ENCODE measurements at regions not wholly inside any gene's neighbourhood (a gene's known extent, or its start where the extent isn't known, plus 50 kb on each side); places are given as distances from the start of the nearest gene placed in this dataset.
"Not testable (repeated sequence)": the region's sequence is repeated elsewhere in the genome, so short reads cannot be mapped to it uniquely, and the experiment has no call there.

DNA sequence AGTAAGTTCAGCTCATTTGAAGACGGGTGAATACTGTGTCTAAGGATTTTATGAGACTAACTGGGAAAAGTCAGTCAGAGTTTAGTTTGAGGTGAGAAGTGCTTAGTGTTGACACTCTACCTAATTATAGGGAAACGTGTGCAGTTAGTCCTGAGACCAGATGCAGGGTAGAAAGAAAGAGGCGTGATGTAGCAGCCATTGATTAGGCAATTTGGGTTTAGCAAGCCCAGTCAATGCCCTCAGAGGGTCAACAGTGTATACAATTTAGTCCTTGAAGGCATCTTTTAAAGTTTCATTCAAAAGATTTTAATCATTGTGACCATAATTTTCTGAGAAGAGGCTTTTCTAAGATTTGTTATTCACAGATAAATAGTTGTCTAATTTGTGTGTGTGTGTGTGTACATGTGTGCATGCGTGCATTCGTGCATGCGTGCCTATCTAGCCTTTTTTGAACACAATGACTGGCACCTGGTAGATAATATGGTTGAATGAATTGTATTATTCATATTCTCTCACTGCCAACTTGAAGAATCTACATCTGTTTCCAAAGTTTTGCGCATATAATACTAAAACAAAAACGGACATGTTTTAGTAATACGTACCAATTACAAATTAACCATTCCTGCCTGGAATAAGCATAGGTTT, 332.9 kb downstream of the SRGAP2C start:
- TF ChIP-seq, protein P1, sequence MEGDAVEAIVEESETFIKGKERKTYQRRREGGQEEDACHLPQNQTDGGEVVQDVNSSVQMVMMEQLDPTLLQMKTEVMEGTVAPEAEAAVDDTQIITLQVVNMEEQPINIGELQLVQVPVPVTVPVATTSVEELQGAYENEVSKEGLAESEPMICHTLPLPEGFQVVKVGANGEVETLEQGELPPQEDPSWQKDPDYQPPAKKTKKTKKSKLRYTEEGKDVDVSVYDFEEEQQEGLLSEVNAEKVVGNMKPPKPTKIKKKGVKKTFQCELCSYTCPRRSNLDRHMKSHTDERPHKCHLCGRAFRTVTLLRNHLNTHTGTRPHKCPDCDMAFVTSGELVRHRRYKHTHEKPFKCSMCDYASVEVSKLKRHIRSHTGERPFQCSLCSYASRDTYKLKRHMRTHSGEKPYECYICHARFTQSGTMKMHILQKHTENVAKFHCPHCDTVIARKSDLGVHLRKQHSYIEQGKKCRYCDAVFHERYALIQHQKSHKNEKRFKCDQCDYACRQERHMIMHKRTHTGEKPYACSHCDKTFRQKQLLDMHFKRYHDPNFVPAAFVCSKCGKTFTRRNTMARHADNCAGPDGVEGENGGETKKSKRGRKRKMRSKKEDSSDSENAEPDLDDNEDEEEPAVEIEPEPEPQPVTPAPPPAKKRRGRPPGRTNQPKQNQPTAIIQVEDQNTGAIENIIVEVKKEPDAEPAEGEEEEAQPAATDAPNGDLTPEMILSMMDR (IDR thresholded peaks at IDR 0.05; ENCODE audit: unreplicated experiment in 3 of 3), result no peak
- no peaks in the 10 kb centered on the region for H3K36me3 Mint-ChIP-seq (ENCODE audit: low read depth)
- peaks cover 37% of the 10 kb centered on the region for H3K27me3 Mint-ChIP-seq (ENCODE audit: low read depth)
- H3K27ac Mint-ChIP-seq, result no peak overlapping the region
- H3K4me3 Mint-ChIP-seq, result peak overlapping the region; percentile 24 to 83 (median 35)
- H3K4me1 Mint-ChIP-seq, result peaks cover 12% of the 10 kb centered on the region
- no peaks in the 10 kb centered on the region for H3K9me3 Mint-ChIP-seq

DNA sequence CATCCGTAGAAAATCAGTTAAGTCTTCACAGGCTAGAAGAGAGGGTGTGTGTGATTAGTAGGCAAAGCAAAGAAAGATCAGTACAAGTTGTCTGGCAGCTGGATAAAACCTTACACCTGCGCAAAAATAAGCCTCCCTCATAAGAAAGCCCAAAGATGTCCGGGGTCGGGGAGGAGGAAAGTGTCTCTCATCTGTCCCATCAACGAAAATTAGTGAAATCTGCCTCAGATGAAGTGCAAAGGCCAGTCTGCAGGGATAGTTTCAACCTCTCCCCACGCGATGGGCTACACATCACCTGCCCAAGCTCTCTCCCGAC, 333.9 kb downstream of the SRGAP2C start:
- TF ChIP-seq, protein P1 (IDR thresholded peaks at IDR 0.05; ENCODE audit: unreplicated experiment in 3 of 3), result no peak
- peaks cover 12% of the 10 kb centered on the region for H3K4me1 Mint-ChIP-seq
- H3K27me3 Mint-ChIP-seq (ENCODE audit: low read depth), result peaks cover 37% of the 10 kb centered on the region
- peak overlapping the region in 2 of 3 experiments; percentile 39 to 41 for H3K27ac Mint-ChIP-seq
- no peaks in the 10 kb centered on the region for H3K36me3 Mint-ChIP-seq (ENCODE audit: low read depth)
- H3K9me3 Mint-ChIP-seq, result no peaks in the 10 kb centered on the region
- peak overlapping the region; percentile 83 to 89 (median 86) for H3K4me3 Mint-ChIP-seq

DNA sequence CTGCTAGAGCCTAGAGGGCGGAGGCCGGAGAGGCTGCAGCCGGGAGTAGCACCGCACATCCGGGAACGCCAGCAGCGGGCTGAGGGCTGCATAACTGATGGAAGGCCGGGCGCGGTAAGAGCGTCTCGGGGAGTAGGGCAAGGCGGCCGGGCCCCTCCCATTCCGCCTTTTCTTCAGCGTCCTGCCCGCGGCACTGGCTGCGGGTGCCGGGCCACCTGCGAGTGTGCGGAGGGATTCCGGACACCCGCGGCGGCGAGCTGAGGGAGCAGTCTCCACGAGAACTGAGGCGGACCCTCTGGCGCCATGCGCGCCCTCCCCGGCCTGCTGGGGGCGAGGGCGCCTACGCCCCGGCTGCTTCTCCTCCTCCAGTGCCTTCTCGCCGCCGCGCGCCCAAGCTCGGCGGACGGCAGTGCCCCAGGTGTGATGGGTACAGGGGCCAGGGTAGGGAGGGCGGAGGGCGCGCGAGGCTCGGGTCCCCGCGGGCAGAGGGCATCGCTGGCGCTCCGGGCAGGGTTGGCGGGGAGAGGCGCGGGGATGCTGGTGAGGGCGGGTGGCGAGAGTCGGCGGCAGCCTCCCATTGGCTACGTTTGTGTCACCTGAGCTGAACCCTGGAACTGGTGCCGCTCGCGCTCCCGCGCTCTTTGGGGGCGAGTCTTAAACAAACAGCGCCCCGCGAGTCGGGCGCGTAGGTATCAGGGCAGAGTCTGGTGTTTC, 334.4 kb downstream of the SRGAP2C start:
- Mint-ChIP-seq H3K27me3 (ENCODE audit: low read depth) (peaks cover 37% of the 10 kb centered on the region), H3K4me1 (peaks cover 12% of the 10 kb centered on the region), H3K36me3 (ENCODE audit: low read depth) (no peaks in the 10 kb centered on the region), H3K27ac (peak overlapping the region in 2 of 3 experiments; percentile 39 to 59), H3K9me3 (no peaks in the 10 kb centered on the region), H3K4me3 (peak overlapping the region; percentile 83 to 89 (median 86))
- TF ChIP-seq, protein P1 (IDR thresholded peaks at IDR 0.05; ENCODE audit: unreplicated experiment in 3 of 3), result no peak

DNA sequence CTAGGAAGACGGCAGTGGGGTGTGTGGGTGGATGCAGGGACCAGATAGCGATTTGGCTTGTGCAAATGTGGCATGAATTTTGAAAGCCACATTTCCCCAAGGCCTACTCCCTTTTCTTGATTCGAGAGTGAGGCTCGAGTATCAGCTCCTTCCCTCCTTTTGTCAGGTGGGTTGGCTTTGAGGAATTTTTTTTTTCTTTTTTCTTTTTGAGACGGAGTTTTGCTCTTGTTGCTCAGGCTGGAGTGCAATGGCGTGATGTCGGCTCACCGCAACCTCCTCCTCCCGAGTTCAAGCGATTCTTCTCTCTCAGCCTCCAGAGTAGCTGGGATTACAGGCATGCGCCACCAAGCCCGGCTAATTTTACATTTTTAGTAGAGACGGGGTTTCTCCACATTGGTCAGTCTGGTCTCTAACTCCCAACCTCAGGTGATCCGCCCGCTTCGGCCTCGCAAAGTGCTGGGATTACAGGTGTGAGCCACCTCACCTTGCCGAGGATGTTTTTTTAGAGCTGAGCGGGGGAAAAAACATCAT, 335.0 kb downstream of the SRGAP2C start:
- H3K27me3 Mint-ChIP-seq (ENCODE audit: low read depth), result peaks cover 37% of the 10 kb centered on the region
- not testable (repeated sequence) for H3K36me3 Mint-ChIP-seq (ENCODE audit: low read depth); H3K9me3 Mint-ChIP-seq
- H3K27ac Mint-ChIP-seq, result peak overlapping the region in 1 of 3 experiments; percentile 59
- peak overlapping the region; percentile 83 to 89 (median 86) for H3K4me3 Mint-ChIP-seq
- peaks cover 12% of the 10 kb centered on the region for H3K4me1 Mint-ChIP-seq

DNA sequence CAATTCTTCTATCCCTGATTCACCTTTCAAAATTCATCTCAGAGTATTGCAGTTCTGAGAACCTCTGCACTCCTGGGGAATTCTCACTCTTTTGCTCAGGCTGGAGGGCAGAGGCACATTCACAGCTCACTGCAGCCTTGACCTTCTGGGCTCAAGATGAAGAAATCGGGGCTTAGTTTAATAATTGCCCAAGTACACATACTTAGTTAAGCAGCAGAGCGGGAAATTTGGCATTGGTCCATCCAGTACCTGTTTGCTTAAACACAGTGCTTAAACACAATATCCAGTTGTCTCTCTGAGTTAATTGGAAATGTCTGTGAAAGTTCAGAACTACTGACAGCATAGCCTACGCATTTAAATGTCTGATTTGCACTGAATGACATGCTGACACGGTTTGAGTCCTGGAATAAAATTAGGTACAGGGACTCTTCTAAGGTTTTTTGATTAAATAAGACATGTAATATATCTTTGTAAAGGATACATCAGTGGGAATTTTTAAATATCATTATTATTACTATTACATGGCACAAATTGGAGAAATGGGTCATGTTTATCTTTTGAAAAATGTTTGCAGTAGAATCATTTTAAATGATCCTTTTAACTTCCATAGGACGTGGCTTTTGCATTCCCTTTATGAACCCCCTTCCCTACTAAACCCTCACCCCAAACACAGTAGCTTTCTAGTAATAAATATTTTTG, 337.4 kb downstream of the SRGAP2C start:
- Mint-ChIP-seq H3K9me3 (no peaks in the 10 kb centered on the region), H3K4me3 (peak overlapping the region; percentile 27 to 61 (median 47)), H3K4me1 (peaks cover 12% of the 10 kb centered on the region), H3K27me3 (ENCODE audit: low read depth) (peaks cover 32% of the 10 kb centered on the region), H3K27ac (peak overlapping the region in 2 of 3 experiments; percentile 50 to 66), H3K36me3 (ENCODE audit: low read depth) (no peaks in the 10 kb centered on the region)
- TF ChIP-seq, protein P1 (IDR thresholded peaks at IDR 0.05; ENCODE audit: unreplicated experiment in 3 of 3), result no peak

DNA sequence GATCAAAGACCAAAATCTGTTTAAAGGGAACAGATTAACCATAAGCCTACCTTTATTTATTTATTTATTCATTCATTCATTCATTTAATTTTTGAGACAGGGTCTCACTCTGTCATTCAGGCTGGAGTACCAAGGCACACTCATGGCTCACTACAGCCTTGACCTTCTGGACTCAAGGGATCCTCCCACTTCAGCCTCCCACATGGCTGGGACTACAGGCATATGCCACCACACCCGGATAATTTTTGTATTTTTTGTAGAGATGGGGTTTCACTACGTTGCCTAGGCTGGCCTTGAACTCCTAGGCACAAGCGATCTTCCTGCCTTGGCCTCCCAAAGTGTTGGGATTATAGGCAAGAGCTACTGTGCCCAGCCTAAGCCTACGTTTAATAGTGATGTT, 338.3 kb downstream of the SRGAP2C start:
- H3K36me3 Mint-ChIP-seq (ENCODE audit: low read depth); H3K9me3 Mint-ChIP-seq; H3K27ac Mint-ChIP-seq; H3K4me3 Mint-ChIP-seq: not testable (repeated sequence)
- H3K4me1 Mint-ChIP-seq, result peaks cover 12% of the 10 kb centered on the region
- peaks cover 28% of the 10 kb centered on the region for H3K27me3 Mint-ChIP-seq (ENCODE audit: low read depth)

All from nephron (organoid).